Skeletal muscle cell (primary cell): ENCODE measurements at regions not wholly inside any gene's neighbourhood (a gene's known extent, or its start where the extent isn't known, plus 50 kb on each side); places are given as distances from the start of the nearest gene placed in this dataset.

Experiments used
- DNase-seq: peaks from one replicate; pipeline ENCODE4 v3.0.0-alpha.2; 2010; ENCODE audit warnings: low read depth
- H3K4me3 ChIP-seq: 2 replicates; pipeline ENCODE4 v1.5.1; 2011; ENCODE audit warnings: low read depth, mild to moderate bottlenecking, control low read depth, low read length, moderate library complexity

DNA sequence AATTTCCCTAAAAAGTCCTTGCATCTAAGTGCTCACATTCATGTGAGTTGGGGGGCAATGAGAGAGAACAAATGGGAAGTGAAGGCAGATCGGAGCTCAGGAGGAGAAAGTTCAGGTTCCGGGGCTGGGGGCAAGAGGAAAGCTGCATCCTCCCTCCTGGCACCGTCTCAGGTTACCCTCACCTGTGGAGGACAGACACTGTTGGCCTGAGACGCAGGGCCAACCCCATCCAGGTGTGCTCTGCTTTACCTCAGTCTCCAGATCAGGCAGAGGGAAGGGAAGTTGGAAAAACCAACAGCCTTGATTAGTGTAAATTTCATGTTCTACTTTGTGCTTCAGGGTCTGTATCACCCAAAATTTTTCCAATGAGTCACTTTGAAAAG is 146.9 kb downstream of the TRIM29 start:
- no peak overlapping the region for H3K4me3 ChIP-seq
- DNase-seq = no peak

DNA sequence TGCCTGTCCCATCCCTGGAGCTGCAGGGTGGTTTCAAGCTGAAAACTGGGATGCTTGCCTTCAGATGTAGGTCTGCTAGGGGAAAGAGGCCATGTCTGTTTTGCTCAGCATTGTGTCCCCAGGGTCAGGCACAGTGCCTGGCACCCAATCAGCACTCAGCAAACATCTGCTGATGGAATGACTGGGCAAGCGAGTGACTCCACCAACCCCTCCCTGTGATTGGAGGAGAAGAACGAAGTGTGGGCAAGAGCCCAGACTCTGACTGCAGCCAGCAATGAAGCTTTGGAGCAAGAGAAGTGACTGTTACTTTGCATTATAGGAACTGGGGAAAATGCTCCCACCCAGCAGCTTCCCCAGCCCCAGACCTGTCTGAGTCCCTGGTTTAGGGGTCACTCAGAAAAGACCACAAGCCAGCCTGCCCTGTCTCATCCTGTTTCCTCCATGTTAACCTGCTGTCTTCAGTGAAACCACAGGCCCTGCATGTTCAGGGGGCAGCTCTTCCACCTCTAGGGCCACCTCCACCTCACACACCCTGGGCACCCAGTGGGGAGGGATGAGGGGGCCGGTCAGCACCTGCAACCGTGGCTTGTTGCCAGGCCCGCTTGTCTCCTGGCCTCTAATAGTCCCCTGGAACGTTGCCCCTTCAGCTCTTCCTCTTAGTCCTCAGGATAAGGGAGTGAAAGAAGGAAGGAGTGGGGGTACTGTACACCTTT is 147.4 kb downstream of the TRIM29 start:
- no peak for DNase-seq

DNA sequence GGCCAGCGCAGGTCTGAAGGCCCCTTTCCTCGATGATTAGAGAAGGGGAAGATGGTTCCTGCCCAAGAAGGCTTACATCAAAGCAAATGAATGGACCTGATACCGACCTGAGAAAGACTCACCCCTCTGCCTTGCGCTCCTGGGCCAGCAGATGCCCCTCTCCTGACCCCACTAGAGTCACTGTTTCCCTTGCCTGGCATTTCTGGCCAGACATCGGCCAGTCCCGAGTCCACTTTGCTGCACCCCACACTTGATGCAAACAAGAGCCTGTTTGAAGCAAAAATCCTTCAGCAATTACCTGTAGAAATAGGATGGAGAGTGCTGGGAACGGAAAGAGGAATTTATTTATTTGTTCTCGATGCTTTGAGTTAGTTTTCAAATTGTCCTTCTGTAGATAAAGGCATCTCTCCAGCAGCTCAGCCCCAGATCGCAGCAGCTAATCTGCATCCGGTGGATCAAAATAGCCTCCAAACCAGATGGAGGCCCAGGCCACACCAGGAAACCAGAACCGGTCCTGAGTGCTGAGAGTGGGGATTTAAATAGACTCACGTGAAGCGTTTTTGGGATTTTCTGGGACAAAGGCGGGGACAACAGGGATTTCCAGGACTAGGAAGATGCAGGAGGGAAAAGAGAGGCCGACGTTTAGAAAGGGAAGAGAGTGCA is 148.6 kb downstream of the TRIM29 start:
- no peak overlapping the region for H3K4me3 ChIP-seq
- DNase-seq = no peak

More for the DNA sequence above, 147.4 kb downstream of the TRIM29 start:
- H3K4me3 ChIP-seq = no peak overlapping the region

DNA sequence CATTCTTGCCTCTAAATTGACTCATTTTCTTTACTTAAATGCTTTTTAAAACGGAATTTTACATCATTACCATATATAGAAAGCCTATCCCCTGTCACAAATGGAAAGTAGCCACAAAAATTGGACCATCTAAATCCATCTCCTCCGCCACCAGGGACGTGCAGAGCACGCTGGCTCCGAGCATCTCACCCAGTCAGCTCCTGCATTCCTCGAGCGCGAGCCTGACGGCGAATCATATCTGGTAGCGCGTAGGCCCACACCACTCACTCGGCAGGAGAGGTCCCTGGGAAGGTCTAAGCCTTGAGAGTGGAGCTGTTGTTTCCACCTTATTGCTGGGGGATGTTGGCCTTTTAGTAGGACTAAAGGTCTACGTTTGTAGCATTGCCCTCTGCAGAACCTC is 152.4 kb downstream of the TRIM29 start:
- DNase-seq = no peak
- H3K4me3 ChIP-seq = no peak overlapping the region

DNA sequence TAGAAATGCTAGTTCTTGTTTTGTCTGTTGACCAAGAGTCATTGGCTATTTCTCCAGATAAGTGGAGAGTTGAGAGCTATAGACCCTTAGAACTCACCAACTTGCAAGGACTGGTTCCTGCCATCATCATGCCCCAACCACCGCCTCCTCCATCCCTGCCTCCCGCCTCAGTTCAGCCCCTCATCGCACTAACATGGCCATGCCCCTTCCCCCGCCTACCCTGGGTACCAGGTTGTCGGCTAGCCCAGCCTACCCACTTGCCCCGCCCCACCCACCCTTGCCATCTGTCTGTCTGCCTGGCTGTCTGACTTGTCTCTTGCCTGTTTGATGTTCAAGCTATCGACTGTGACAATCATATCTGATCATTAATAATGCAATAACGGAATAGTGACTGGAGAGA is 154.1 kb downstream of the TRIM29 start:
- no peak overlapping the region for H3K4me3 ChIP-seq
- DNase-seq = no peak

DNA sequence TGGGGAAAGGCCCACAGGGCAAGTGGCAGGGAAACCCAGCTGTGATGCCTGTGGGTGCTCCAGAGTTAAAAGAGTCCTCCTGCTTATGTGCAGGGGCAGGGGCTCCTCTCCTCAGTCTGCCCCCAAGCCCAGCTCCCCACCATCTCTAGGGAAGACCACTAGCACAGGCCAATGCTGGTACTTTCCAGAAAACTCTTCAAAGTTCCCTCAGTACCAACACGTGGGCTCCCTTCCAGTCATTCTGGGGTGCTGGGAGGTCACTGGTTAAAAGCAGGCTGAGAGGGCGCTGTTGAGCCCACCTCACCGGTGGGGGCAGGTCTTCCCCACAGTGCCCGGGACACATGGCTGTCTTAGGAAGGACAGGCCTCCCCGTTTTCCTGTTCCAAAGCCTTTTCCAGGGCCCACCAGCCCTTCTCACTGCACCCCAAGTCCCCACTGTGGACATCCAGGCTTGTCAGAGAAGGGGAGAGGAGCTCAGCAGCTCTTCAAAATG is 154.6 kb downstream of the TRIM29 start:
- H3K4me3 ChIP-seq = no peak overlapping the region
- DNase-seq = no peak

DNA sequence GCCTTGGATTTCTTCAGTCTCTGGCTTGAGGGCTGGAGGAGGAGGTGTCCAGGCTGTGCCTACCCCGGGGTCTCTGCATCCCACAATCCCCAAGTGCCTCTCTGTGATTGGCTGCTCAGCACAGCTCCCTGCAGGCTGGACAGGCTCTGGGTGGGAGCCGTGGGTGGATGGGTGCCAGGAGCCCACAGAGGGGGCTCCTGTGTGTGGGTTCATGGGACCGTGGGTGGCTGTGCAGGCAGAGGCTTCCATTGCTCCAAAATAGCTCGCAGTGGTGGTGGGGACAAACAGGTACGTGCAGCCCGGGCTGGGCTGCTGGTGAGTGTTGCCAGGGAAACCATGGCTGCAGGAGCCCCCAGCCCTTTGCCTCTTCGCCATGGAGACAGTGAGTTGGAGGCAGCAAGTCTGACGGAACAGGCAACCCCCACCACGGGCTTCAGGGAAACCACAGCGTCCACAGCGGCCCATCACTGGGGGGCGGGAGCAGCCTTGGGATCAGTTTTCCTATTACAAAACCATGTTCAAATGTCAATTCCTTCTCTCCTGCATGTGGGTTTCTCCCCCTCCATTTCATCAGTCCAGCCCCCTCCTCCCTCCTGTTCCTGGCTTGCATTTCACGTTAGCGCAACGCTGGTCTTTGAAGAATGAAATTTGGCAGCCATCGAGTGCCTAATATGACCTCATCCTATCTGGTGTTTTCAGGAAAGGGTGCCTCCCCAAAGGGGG is 155.2 kb downstream of the TRIM29 start:
- H3K4me3 ChIP-seq = no peak overlapping the region
- no peak for DNase-seq

DNA sequence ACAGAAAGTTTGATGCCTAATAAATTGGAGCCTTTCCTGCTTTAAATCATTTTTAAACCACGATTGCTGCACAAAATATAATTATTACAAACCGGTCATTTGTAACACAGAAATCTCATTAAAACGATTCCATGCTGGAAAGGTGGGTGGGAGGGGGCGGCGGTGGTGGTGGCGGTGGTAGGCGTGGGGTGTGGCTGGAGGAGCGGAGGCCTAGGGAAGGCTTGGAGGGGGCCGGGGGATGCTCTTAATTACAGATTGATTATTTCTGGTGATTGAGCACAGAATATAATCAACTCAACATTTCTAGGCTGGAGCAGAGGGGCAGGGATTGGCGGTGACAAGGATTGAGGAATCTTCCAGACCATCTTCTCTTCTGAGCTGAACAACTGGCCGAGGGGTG is 157.5 kb downstream of the TRIM29 start:
- DNase-seq = no peak
- H3K4me3 ChIP-seq = no peak overlapping the region

DNA sequence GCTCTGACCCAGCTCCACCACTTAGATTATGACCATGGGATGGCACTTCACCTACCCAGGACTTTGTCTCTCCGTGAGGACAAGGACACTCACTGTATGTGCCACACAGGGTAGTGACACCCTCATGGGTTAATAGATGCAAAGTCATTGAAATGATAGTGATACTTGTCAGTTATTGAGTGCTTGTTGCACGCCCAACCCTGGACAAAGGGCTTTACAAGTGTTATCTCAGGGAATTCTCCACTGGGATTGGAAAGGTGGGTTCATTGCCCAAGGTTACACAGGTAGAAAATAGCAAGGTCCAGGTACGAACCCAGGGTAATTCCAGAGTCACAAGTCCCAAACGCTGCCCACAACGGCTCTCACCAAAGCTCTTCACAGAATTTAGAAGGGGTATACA is 158.2 kb downstream of the TRIM29 start:
- no peak for DNase-seq
- H3K4me3 ChIP-seq = no peak overlapping the region

DNA sequence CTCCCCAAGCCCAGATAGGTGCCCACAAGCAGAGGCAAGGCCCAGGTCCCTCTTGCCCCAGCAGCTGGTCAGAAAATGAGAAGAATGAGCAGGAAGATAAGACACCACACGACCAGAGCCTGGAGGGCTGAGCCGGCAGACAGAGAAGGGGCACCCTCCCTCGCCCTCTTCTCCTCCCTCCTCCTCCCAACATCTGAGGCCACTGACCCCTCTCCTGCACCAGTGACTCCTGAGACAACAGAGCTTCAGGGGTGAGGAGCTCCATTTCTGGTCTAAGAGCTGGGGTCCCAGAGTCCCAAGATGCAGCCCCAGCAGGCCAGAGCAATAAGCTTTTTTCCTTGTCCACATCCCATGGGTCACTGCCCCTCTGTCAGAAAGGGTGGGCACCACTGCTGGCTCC is 159.2 kb downstream of the TRIM29 start:
- DNase-seq = no peak
- no peak overlapping the region for H3K4me3 ChIP-seq

DNA sequence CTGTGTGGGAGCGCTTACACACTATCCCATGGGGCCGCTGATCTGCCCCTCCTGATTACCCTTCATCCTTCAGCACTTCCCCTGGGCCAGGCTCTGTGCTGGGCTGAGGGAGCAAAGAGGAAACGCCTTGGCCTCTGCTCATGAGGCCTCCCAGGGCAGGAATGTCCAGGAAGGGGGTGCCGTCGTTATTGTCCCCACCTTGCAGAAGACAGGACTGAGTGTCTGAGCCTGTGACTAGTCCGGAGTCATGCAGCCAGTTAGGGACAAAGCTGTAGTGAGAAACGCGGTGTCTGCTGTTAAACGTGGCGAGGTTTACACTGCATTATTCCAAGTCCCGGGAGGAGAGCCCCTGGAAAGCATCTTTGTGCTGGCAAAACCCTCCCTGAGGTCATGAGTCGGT is 160.0 kb downstream of the TRIM29 start:
- no peak overlapping the region for H3K4me3 ChIP-seq

DNA sequence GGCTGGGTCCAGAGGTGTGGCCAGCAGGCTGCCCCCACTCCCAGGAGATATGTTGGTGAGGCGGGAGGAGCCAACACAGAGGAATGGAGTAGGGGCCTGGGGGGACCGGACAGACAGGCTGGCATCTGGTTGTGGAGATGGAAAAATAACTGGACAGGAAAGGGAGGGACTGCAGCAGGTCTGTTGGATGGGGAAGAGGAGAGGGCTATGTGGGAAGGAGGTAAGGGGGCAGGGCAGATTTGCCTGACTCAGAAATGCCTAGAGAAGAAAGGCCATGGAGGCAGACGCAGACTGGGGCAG is 160.4 kb downstream of the TRIM29 start:
- no peak for DNase-seq
- H3K4me3 ChIP-seq = no peak overlapping the region

More for the DNA sequence above, 160.0 kb downstream of the TRIM29 start:
- DNase-seq = no peak

DNA sequence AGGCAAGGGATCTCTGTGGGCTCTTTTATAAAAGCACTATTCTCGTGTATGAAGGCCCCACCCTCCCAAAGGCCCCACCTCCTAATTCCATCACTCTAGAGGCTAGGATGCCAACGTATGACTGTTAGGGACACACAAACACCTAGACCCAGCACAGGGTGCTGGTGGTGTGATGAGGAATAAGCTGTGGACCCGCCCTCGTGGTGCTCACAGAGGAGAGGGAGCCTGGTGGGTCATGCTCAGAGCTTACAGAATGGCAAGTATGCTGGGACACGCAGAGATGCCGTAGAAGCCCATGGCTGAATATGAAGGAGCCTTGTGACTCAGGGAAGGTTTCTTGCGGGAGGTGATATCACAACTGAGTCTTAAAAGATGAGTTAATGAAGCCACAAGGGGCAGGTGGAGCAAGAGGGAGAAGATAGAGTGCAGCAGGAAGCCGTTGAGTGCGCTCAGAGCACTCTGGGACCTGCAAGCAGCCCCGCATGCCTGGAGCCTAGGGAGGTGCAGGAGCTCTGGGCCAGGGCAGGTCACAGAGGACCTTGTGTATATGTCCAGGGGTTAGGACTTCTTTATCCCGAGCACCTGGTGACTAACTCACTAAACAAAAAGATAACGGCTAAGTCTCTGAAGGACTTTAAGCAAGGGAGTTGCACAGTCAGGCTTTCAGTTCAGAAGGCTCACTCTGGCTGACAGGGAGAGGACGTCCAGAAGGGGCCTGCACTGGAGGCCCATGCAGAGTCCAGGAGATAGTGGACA is 160.9 kb downstream of the TRIM29 start:
- H3K4me3 ChIP-seq = no peak overlapping the region
- DNase-seq = no peak

DNA sequence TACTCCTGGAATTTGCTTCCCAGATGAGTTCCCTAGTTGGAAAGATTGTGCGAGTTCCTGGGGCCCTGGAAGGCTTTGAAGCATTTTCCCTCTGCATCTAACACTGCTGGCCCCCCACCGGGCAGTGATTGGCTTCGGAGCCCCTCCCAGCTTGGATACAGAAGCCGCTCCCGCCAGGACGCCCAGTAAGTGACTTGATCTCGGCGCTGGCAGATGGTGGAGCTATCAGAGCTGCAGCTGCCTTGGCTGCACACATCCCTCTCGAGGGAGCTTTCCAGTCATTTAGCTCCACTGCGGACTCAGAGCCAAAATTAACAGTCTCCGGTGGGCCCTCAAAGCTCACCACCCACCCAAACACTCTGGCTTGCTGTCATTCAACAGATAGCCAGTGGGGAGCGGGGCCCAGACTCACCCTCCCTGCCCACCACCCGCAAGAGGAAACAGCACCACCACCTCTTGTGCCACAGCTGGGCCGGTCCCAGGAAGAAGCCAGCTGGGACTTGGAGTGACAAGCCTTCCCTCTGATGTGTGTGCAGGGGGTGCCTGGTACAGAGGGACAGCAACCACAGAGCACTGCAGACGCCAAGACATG is 162.3 kb downstream of the TRIM29 start:
- H3K4me3 ChIP-seq = no peak overlapping the region
- DNase-seq = no peak

DNA sequence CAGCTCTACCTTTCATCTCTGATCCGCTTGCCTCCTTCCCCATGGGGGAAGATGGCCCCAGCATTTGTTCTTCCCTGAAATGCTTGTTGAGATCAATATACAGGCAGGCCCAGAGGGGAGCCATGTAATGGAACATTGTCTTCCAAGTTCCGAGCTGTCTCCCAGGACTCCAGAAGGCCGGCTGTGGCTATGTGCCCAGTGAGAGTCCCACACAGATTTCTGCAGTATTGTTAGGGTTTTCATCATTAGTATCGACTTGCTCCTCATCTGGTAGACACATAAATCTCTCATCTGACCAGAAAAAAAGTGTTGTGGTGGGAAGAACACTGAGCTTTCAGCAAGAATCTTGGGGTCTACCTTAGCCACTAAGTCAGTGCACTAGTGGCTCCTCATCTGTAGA is 163.4 kb downstream of the TRIM29 start:
- H3K4me3 ChIP-seq = no peak overlapping the region
- no peak for DNase-seq

DNA sequence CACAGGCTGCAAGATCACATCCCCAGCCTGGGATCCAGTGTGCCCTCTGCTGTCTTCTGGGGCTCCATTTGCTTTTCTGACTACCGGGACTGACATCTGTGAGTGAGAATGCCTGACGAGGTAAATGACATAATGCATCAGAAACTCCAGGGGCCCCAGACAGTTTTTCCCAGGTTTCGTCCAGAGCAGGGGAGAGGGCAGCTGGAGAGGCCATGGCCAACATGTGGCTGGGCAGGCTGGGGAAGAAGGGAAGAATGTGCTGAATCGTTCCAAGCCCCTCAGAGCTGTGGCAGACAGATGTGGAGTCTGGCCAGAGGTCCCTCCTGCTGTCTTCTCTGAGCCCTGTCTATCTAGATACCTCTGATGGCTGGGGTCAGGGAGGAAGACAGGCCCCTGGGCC is 163.9 kb downstream of the TRIM29 start:
- no peak overlapping the region for H3K4me3 ChIP-seq
- DNase-seq = no peak

DNA sequence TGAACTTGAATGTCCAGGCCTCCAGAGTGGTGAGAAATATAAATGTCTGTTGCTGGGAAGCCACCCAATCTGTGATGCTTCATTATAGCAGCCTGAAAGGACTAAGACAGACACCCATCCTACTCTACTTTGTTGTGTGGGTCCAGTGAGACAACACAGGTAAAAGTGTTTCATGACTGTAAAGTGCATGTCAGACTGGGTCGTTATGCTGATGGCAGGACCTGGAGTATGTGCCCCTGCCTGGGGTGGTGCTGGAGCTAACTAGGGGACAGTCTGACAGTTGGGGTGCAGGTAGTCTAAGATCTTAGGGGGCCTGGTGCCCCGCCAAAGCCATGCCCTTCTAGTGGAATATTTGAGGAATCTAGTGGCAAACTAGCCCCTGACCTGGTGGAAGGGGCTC is 165.6 kb downstream of the TRIM29 start:
- no peak overlapping the region for H3K4me3 ChIP-seq
- DNase-seq = no peak

DNA sequence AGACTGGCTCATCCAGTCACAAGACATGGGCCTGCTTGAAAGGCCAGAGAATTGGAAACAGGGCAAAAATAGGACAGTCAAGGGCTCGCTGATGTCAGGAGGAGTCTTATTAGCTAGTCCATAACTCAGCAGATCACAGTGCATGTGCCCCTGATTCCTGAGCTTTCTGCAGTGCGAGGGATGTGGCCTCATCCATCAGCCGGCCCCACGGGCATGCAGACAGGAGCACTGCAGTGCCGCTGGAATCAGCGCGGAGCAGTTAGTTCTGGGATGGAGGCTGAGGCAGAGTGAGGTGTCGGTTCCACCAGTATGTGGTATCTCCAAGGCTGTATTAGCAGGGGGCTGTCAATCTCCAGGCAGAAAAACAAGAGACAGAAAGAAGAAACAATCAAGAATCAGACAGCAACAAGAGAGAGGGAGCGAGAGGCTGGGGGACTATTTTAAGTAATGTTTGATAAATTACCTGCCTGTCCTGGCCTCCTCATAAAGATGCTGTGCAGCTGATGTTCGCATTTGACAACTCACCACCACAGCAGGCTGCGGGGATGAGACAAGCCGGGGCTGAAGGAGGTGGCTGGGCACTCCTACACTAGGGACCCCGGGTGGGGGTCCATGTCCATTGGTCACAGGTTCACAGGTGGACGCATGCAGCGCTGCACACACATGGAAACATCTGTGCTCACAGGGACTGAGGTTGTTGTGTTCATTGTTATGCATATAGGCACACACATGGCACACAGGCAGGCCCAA is 167.2 kb downstream of the TRIM29 start:
- no peak for DNase-seq
- no peak overlapping the region for H3K4me3 ChIP-seq
